Activated effector memory CD4-positive, alpha-beta T cell treated with Interleukin-2 at 50 U/mL for 16 hours (primary cell): ENCODE measurements at regions not wholly inside any gene's neighbourhood (a gene's known extent, or its start where the extent isn't known, plus 50 kb on each side); places are given as distances from the start of the nearest gene placed in this dataset.

ENCODE experiments used
- DNase-seq: peaks from one replicate; pipeline ENCODE4 v3.0.0-alpha.2; 2020

- no peak for DNase-seq
Observed at GRCh38 chr3:177928172-177928873, 607.9 kb upstream of the KCNMB2 start.

GRCh38 chr3:177929310-177929709 lies 606.9 kb upstream of the KCNMB2 start:
- DNase-seq, result no peak

GRCh38 chr3:177930771-177931170 lies 605.5 kb upstream of the KCNMB2 start:
- no peak for DNase-seq

- DNase-seq, result no peak
Observed at GRCh38 chr3:177931346-177931745, 604.9 kb upstream of the KCNMB2 start.

- DNase-seq, result no peak
Observed at GRCh38 chr3:177932346-177932745, 603.9 kb upstream of the KCNMB2 start.

GRCh38 chr3:177932750-177933660 lies 603.2 kb upstream of the KCNMB2 start:
- no peak for DNase-seq

GRCh38 chr3:177934001-177934891 lies 602.0 kb upstream of the KCNMB2 start:
- no peak for DNase-seq

GRCh38 chr3:177935047-177935446 lies 601.2 kb upstream of the KCNMB2 start:
- no peak for DNase-seq

GRCh38 chr3:177936721-177937120 lies 599.5 kb upstream of the KCNMB2 start:
- no peak for DNase-seq

GRCh38 chr3:177942911-177943310 lies 593.3 kb upstream of the KCNMB2 start:
- DNase-seq, result no peak

GRCh38 chr3:177944228-177944661 lies 592.0 kb upstream of the KCNMB2 start:
- DNase-seq, result no peak

- no peak for DNase-seq
Observed at GRCh38 chr3:177946048-177946447, 590.2 kb upstream of the KCNMB2 start.

- DNase-seq, result no peak
Observed at GRCh38 chr3:177946497-177946896, 589.7 kb upstream of the KCNMB2 start.

GRCh38 chr3:177946936-177947335 lies 589.3 kb upstream of the KCNMB2 start:
- DNase-seq, result no peak

- no peak for DNase-seq
Observed at GRCh38 chr3:177947901-177948300, 588.3 kb upstream of the KCNMB2 start.

- DNase-seq, result no peak
Observed at GRCh38 chr3:177948716-177949425, 587.4 kb upstream of the KCNMB2 start.

- no peak for DNase-seq
Observed at GRCh38 chr3:177959188-177959587, 577.0 kb upstream of the KCNMB2 start.

GRCh38 chr3:177960014-177960413 lies 576.2 kb upstream of the KCNMB2 start:
- DNase-seq, result no peak

- DNase-seq, result no peak
Observed at GRCh38 chr3:177960722-177961121, 575.5 kb upstream of the KCNMB2 start.

- no peak for DNase-seq
Observed at GRCh38 chr3:177961784-177962183, 574.5 kb upstream of the KCNMB2 start.

GRCh38 chr3:177966493-177966892 lies 569.7 kb upstream of the KCNMB2 start:
- no peak for DNase-seq

GRCh38 chr3:177968891-177969290 lies 567.3 kb upstream of the KCNMB2 start:
- no peak for DNase-seq
